A549 (cell line): ENCODE measurements at regions not wholly inside any gene's neighbourhood (a gene's known extent, or its start where the extent isn't known, plus 50 kb on each side); places are given as distances from the start of the nearest gene placed in this dataset.

Experiments
- ATAC-seq, 2 experiments: fragments of 200-7000 bp in 1 of 2; fragments of >200 bp in 1 of 2; cut with Nextera tagmentation in 1 of 2; cut with Tn5 transposase in 1 of 2; 3 replicates each; pipeline versions ENCODE4 v1.8.0 to v1.9.1; 2018 to 2020; ENCODE audit warnings: mild to moderate bottlenecking in 1 of 2, moderate library complexity in 1 of 2
- CTCF ChIA-PET: fragments of 300-600 bp; sonication (Branson Sonifier 250); formaldehyde crosslinking; extraction: SDS; loops from one replicate; lab custom pipeline; 2021; ENCODE audit warnings: antibody characterized with exemption, inconsistent platforms; lab: Yijun Ruan, JAX
- POLR2A ChIA-PET: fragments of 350-600 bp; formaldehyde crosslinking; extraction: SDS; loops from one replicate; lab custom pipeline; 2021; ENCODE audit warnings: antibody characterized with exemption, inconsistent platforms; lab: Yijun Ruan, JAX
- DNase-seq, 2 experiments: peaks; one replicate each; pipeline versions ENCODE4 v3.0.0 to v3.0.0-alpha.2; 2011 to 2016; ENCODE audit warnings: low read depth in 1 of 2, low spot score in 1 of 2
- FAIRE-seq: peaks from 2 replicates; lab custom pipeline; 2011; peaks lifted over from hg19 to GRCh38; lab: Jason Lieb, UNC
- H3K27ac ChIP-seq, 2 experiments: fragments of >200 bp; sonication (Bioruptor Twin); formaldehyde crosslinking; 3 replicates each; pipeline ENCODE4 v1.5.1; 2016 to 2017
- H3K4me1 ChIP-seq: fragments of >200 bp; sonication (Bioruptor Twin); formaldehyde crosslinking; 3 replicates; pipeline ENCODE4 v1.6.1; 2016
- H3K4me2 ChIP-seq: fragments of >200 bp; sonication (Bioruptor Twin); formaldehyde crosslinking; 3 replicates; pipeline ENCODE4 v1.6.1; 2016
- H3K4me3 ChIP-seq: fragments of >200 bp; sonication (Bioruptor Twin); formaldehyde crosslinking; 3 replicates; pipeline ENCODE4 v1.5.1; 2016
- H3K9me3 ChIP-seq: fragments of >200 bp; sonication (Bioruptor Twin); formaldehyde crosslinking; 3 replicates; pipeline ENCODE4 v1.6.1; 2016
- CEBPB ChIP-seq, 2 experiments: fragments of >200 bp in 1 of 2; sonication (Bioruptor Twin) in 1 of 2; formaldehyde crosslinking in 1 of 2; IDR thresholded peaks; 2 replicates each; pipeline ENCODE4 v1.6.1; 2012 to 2016
- CHD2 ChIP-seq: fragments of 150-350 bp; IDR thresholded peaks from 2 replicates; pipeline ENCODE4 v1.6.1; 2014; ENCODE audit warnings: low read length; ENCODE audit not compliant: partially characterized antibody
- CTCF ChIP-seq: fragments of >200 bp; sonication (Bioruptor Twin); formaldehyde crosslinking; IDR thresholded peaks from 3 replicates; pipeline ENCODE4 v1.5.1; 2016
- E2F6 ChIP-seq: IDR thresholded peaks from 2 replicates; pipeline ENCODE4 v1.6.1; 2012; ENCODE audit warnings: low read depth, borderline replicate concordance
- ELK1 ChIP-seq: fragments of 150-350 bp; IDR thresholded peaks from 2 replicates; pipeline ENCODE4 v1.6.1; 2014; ENCODE audit warnings: low read depth, mild to moderate bottlenecking, low read length
- ESRRA ChIP-seq: fragments of 150-350 bp; IDR thresholded peaks from 2 replicates; pipeline ENCODE4 v1.6.1; 2014; ENCODE audit warnings: mild to moderate bottlenecking, low read length, borderline replicate concordance
- FOSL2 ChIP-seq, 2 experiments: fragments of 450-650 bp in 1 of 2; fragments of >200 bp in 1 of 2; sonication (Bioruptor Twin) in 1 of 2; formaldehyde crosslinking; IDR thresholded peaks; 2 replicates each; pipeline versions ENCODE4 v1.5.0 to v1.6.1; 2016 to 2020; ENCODE audit warnings: mild to moderate bottlenecking in 1 of 2, moderate library complexity in 1 of 2
- MAFK ChIP-seq: fragments of 450-650 bp; IDR thresholded peaks from 2 replicates; pipeline ENCODE4 v1.6.1; 2014; ENCODE audit not compliant: partially characterized antibody
- NR3C1 ChIP-seq: fragments of >200 bp; sonication (Bioruptor Twin); formaldehyde crosslinking; IDR thresholded peaks from 3 replicates; pipeline ENCODE4 v1.6.1; 2017
- POLR2A ChIP-seq: IDR thresholded peaks from 2 replicates; pipeline ENCODE4 v1.6.1; 2012; ENCODE audit warnings: mild to moderate bottlenecking, low read length
- POLR2AphosphoS2 ChIP-seq: conservative IDR thresholded peaks from 2 replicates; pipeline ENCODE4 v1.6.1; 2012; ENCODE audit warnings: low read length, improper control_type of control experiment, inconsistent platforms
- RAD21 ChIP-seq, 2 experiments: fragments of >200 bp in 1 of 2; sonication (Bioruptor Twin) in 1 of 2; formaldehyde crosslinking in 1 of 2; IDR thresholded peaks in 1 of 2; conservative IDR thresholded peaks in 1 of 2; 2 replicates in 1 of 2; 3 replicates in 1 of 2; pipeline ENCODE4 v1.6.1; 2012 to 2018; ENCODE audit warnings: inconsistent platforms in 1 of 2
- RARB ChIP-seq: fragments of 250-450 bp; sonication (Bioruptor Pico); IDR thresholded peaks from 2 replicates; pipeline ENCODE4 v1.8.0; 2021; ENCODE audit warnings: mild to moderate bottlenecking, moderate library complexity
- RFX5 ChIP-seq: fragments of 450-650 bp; IDR thresholded peaks from 2 replicates; pipeline ENCODE4 v1.7.1; 2014; ENCODE audit warnings: antibody characterized with exemption, mild to moderate bottlenecking, moderate library complexity
- RNF2 ChIP-seq: fragments of 200-600 bp; sonication (generic); IDR thresholded peaks from 2 replicates; pipeline ENCODE4 v1.6.1; 2016; ENCODE audit warnings: low read depth, mild to moderate bottlenecking, antibody characterized with exemption, moderate library complexity, borderline replicate concordance
- TP53 ChIP-seq: fragments of 250-450 bp; sonication (Bioruptor Pico); IDR thresholded peaks from 2 replicates; pipeline ENCODE4 v1.5.0; 2021; ENCODE audit warnings: mild to moderate bottlenecking, moderate library complexity
- ZFP36 ChIP-seq: fragments of 450-650 bp; IDR thresholded peaks from 2 replicates; pipeline ENCODE4 v1.6.1; 2014; ENCODE audit warnings: borderline replicate concordance; ENCODE audit not compliant: partially characterized antibody
- WGBS: methylation state at CpG from one replicate; pipeline ENCODE4 v1.1.6; 2017; ENCODE audit errors: missing lambda C conversion rate; 5-methylcytosine and 5-hydroxymethylcytosine counted together
- TF ChIP-seq, protein P1 (sequence below): fragments of 200-600 bp; sonication (generic); IDR thresholded peaks from 2 replicates; pipeline ENCODE4 v1.6.1; 2016; ENCODE audit warnings: antibody characterized with exemption, mild to moderate bottlenecking, moderate library complexity
- TF ChIP-seq, protein P2 (sequence below): fragments of 250-450 bp; sonication (Bioruptor Pico); IDR thresholded peaks from 2 replicates; pipeline ENCODE4 v1.5.0; 2021; ENCODE audit warnings: mild to moderate bottlenecking, moderate library complexity, borderline replicate concordance

DNA sequence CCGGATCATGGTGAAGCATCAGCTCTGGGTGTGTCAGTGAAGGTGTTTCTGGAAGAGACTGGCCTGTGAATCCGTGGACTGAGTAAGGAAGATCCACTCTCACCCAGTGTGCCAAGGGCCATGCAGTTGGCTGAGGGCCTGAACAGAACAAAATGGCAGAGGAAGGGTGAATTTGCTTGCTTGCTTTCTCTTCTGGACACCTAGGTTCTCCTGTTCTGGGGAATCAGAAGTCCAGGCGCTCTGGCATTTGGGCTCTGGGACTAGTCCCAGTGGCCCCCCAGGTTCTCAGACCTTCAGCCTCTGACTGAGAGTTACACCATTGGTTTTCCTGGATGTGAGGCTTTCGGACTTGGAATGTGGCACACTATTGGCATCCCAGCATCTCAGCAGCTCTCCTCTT, 1170.8 kb downstream of the TBC1D22A start:
- no peak for DNase-seq
- ChIA-PET CTCF (no interaction called here), POLR2A (no interaction called here)
- H3K4me1 ChIP-seq = no peaks in the 10 kb centered on the region
- no peak overlapping the region for H3K4me3 ChIP-seq
- no peak for FAIRE-seq
- 34% methylated on average over 4 of the region's 4 CpGs for WGBS
- no peak overlapping the region for H3K4me2 ChIP-seq
- TF ChIP-seq NR3C1 = no peak
- no peak for TF ChIP-seq RAD21 (conservative IDR thresholded peaks at IDR 0.05 in 1 of 2, IDR thresholded peaks at IDR 0.05 in 1 of 2)
- TF ChIP-seq POLR2AphosphoS2 = no peak
- no peak for TF ChIP-seq CTCF
- TF ChIP-seq, protein P1, sequence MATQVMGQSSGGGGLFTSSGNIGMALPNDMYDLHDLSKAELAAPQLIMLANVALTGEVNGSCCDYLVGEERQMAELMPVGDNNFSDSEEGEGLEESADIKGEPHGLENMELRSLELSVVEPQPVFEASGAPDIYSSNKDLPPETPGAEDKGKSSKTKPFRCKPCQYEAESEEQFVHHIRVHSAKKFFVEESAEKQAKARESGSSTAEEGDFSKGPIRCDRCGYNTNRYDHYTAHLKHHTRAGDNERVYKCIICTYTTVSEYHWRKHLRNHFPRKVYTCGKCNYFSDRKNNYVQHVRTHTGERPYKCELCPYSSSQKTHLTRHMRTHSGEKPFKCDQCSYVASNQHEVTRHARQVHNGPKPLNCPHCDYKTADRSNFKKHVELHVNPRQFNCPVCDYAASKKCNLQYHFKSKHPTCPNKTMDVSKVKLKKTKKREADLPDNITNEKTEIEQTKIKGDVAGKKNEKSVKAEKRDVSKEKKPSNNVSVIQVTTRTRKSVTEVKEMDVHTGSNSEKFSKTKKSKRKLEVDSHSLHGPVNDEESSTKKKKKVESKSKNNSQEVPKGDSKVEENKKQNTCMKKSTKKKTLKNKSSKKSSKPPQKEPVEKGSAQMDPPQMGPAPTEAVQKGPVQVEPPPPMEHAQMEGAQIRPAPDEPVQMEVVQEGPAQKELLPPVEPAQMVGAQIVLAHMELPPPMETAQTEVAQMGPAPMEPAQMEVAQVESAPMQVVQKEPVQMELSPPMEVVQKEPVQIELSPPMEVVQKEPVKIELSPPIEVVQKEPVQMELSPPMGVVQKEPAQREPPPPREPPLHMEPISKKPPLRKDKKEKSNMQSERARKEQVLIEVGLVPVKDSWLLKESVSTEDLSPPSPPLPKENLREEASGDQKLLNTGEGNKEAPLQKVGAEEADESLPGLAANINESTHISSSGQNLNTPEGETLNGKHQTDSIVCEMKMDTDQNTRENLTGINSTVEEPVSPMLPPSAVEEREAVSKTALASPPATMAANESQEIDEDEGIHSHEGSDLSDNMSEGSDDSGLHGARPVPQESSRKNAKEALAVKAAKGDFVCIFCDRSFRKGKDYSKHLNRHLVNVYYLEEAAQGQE = no peak
- no peak for TF ChIP-seq ESRRA
- no peak for TF ChIP-seq MAFK
- no peak for TF ChIP-seq ZFP36
- TF ChIP-seq TP53 (CRISPR knock-in tag) = no peak
- no peak for TF ChIP-seq POLR2A
- no peak for TF ChIP-seq RARB (CRISPR knock-in tag)
- TF ChIP-seq FOSL2 (IDR thresholded peaks at IDR 0.05) = no peak
- no peak for TF ChIP-seq FOSL2 (CRISPR knock-in tag; IDR thresholded peaks at IDR 0.05)
- TF ChIP-seq CHD2 = no peak
- TF ChIP-seq ELK1 = no peak
- TF ChIP-seq E2F6 = no peak
- no peak for TF ChIP-seq CEBPB (IDR thresholded peaks at IDR 0.05)
- no peak for TF ChIP-seq RNF2
- TF ChIP-seq RFX5 = no peak
- TF ChIP-seq, protein P2, sequence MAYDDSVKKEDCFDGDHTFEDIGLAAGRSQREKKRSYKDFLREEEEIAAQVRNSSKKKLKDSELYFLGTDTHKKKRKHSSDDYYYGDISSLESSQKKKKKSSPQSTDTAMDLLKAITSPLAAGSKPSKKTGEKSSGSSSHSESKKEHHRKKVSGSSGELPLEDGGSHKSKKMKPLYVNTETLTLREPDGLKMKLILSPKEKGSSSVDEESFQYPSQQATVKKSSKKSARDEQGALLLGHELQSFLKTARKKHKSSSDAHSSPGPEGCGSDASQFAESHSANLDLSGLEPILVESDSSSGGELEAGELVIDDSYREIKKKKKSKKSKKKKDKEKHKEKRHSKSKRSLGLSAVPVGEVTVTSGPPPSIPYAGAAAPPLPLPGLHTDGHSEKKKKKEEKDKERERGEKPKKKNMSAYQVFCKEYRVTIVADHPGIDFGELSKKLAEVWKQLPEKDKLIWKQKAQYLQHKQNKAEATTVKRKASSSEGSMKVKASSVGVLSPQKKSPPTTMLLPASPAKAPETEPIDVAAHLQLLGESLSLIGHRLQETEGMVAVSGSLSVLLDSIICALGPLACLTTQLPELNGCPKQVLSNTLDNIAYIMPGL (CRISPR knock-in tag) = no peak
- TF ChIP-seq, all 56 proteins: peak for 0
- Histone ChIP-seq H3K9me3 (no peaks in the 10 kb centered on the region; the same call in 2 of the 3 replicates), H3K27ac (no peak overlapping the region)
- no peak for ATAC-seq
